GM12878 (cell line): ENCODE measurements at regions not wholly inside any gene's neighbourhood (a gene's known extent, or its start where the extent isn't known, plus 50 kb on each side); places are given as distances from the start of the nearest gene placed in this dataset.

Experiments
- CEBPB ChIP-seq, 2 experiments: fragments of 150-350 bp in 1 of 2; IDR thresholded peaks; 2 replicates each; pipeline ENCODE4 v1.6.1; 2012 to 2014; ENCODE audit warnings: low read depth in 2 of 2, low read length in 2 of 2, borderline replicate concordance in 1 of 2, inconsistent platforms in 1 of 2
- CHD4 ChIP-seq: fragments of 200-600 bp; sonication (generic); IDR thresholded peaks from 2 replicates; pipeline ENCODE4 v1.6.1; 2016; ENCODE audit warnings: mild to moderate bottlenecking
- EZH2 ChIP-seq: IDR thresholded peaks from 2 replicates; pipeline ENCODE4 v1.6.1; 2012; ENCODE audit warnings: low read depth, mild to moderate bottlenecking, control low read depth, inconsistent platforms, low read length, borderline replicate concordance; ENCODE audit not compliant: control insufficient read depth
- FOXM1 ChIP-seq: IDR thresholded peaks from 2 replicates; pipeline ENCODE4 v1.6.1; 2012; ENCODE audit warnings: low read depth, mild to moderate bottlenecking, inconsistent platforms, low read length, moderate library complexity
- NFYA ChIP-seq: IDR thresholded peaks from 2 replicates; pipeline ENCODE4 v1.6.1; 2011; ENCODE audit warnings: low read depth, mild to moderate bottlenecking, low read length, improper control_type of control experiment, borderline replicate concordance
- NRF1 ChIP-seq: conservative IDR thresholded peaks from 2 replicates; pipeline ENCODE4 v1.6.1; 2011; ENCODE audit warnings: mild to moderate bottlenecking, low read depth, low read length, improper control_type of control experiment
- SPI1 ChIP-seq: IDR thresholded peaks from 2 replicates; pipeline ENCODE4 v1.6.1; 2011; ENCODE audit warnings: low read depth, mild to moderate bottlenecking, low read length, moderate library complexity, borderline replicate concordance; ENCODE audit not compliant: insufficient read depth
- TARDBP ChIP-seq: IDR thresholded peaks from 2 replicates; pipeline ENCODE4 v1.6.1; 2016; ENCODE audit warnings: borderline replicate concordance
- YBX1 ChIP-seq: fragments of 450-650 bp; IDR thresholded peaks from 2 replicates; pipeline ENCODE4 v1.6.1; 2016; ENCODE audit warnings: antibody characterized with exemption
- YY1 ChIP-seq: IDR thresholded peaks from 2 replicates; pipeline ENCODE4 v1.6.1; 2011; ENCODE audit warnings: low read depth, mild to moderate bottlenecking, low read length
- ZNF24 ChIP-seq: fragments of 450-650 bp; IDR thresholded peaks from 2 replicates; pipeline ENCODE4 v1.6.1; 2017; ENCODE audit warnings: antibody characterized with exemption, mild to moderate bottlenecking
- TF ChIP-seq, protein P1 (sequence below), 3 experiments: IDR thresholded peaks in 2 of 3; conservative IDR thresholded peaks in 1 of 3; 2 replicates each; pipeline ENCODE4 v1.5.1; 2011; ENCODE audit warnings: low read depth in 3 of 3, low read length in 3 of 3, mild to moderate bottlenecking in 3 of 3, control low read depth in 2 of 3, moderate library complexity in 2 of 3, inconsistent platforms in 1 of 3, mixed read lengths in 1 of 3; ENCODE audit not compliant: control insufficient read depth in 2 of 3, insufficient read depth in 1 of 3; ENCODE audit errors: extremely low read depth in 1 of 3
- TF ChIP-seq, protein P2 (sequence below): IDR thresholded peaks from 2 replicates; pipeline ENCODE4 v1.6.1; 2012; ENCODE audit warnings: low read length, inconsistent platforms
- TF ChIP-seq, protein P3 (sequence below): IDR thresholded peaks from 2 replicates; pipeline ENCODE4 v1.6.1; 2012; ENCODE audit warnings: low read depth, low read length, improper control_type of control experiment

DNA sequence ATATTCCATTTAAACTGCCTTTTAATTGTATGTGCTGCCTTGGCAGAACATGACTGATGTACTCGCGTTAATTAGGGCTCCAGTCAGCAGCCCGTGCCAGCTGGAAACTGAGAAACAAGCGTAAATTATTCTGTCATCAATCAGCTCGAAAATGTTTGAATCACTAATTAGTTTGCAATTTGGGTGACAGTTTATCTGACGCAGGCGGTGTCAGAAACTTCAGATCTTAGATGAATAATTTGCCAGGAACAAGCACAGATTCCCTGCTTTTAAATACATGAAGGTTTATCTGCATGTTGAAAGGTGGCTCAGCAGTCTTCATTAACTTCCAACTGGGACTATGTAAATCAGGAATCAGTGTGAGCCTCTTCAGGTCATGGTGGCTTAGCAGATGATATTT lies 176.0 kb upstream of the TLE4 start:
- no peak for TF ChIP-seq EZH2
- TF ChIP-seq NRF1 = no peak
- TF ChIP-seq, protein P1, sequence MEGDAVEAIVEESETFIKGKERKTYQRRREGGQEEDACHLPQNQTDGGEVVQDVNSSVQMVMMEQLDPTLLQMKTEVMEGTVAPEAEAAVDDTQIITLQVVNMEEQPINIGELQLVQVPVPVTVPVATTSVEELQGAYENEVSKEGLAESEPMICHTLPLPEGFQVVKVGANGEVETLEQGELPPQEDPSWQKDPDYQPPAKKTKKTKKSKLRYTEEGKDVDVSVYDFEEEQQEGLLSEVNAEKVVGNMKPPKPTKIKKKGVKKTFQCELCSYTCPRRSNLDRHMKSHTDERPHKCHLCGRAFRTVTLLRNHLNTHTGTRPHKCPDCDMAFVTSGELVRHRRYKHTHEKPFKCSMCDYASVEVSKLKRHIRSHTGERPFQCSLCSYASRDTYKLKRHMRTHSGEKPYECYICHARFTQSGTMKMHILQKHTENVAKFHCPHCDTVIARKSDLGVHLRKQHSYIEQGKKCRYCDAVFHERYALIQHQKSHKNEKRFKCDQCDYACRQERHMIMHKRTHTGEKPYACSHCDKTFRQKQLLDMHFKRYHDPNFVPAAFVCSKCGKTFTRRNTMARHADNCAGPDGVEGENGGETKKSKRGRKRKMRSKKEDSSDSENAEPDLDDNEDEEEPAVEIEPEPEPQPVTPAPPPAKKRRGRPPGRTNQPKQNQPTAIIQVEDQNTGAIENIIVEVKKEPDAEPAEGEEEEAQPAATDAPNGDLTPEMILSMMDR (IDR thresholded peaks at IDR 0.05 in 2 of 3, conservative IDR thresholded peaks at IDR 0.05 in 1 of 3; ENCODE audit: control insufficient read depth in 2 of 3, extremely low read depth in 1 of 3, insufficient read depth in 1 of 3, low read depth in 3 of 3, low read length in 3 of 3) = no peak
- no peak for TF ChIP-seq NFYA
- TF ChIP-seq ZNF24 = no peak
- no peak for TF ChIP-seq TARDBP
- TF ChIP-seq YBX1 = no peak
- TF ChIP-seq, protein P2, sequence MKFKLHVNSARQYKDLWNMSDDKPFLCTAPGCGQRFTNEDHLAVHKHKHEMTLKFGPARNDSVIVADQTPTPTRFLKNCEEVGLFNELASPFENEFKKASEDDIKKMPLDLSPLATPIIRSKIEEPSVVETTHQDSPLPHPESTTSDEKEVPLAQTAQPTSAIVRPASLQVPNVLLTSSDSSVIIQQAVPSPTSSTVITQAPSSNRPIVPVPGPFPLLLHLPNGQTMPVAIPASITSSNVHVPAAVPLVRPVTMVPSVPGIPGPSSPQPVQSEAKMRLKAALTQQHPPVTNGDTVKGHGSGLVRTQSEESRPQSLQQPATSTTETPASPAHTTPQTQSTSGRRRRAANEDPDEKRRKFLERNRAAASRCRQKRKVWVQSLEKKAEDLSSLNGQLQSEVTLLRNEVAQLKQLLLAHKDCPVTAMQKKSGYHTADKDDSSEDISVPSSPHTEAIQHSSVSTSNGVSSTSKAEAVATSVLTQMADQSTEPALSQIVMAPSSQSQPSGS = no peak
- no peak for TF ChIP-seq SPI1
- TF ChIP-seq, protein P3, sequence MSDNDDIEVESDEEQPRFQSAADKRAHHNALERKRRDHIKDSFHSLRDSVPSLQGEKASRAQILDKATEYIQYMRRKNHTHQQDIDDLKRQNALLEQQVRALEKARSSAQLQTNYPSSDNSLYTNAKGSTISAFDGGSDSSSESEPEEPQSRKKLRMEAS = no peak
- TF ChIP-seq CEBPB (IDR thresholded peaks at IDR 0.05; ENCODE audit: borderline replicate concordance in 1 of 2, low read depth in 2 of 2, low read length in 2 of 2) = no peak
- no peak for TF ChIP-seq FOXM1
- TF ChIP-seq CHD4 = no peak
- TF ChIP-seq YY1 = no peak
